HG02623 (cell line): ENCODE measurements at regions not wholly inside any gene's neighbourhood (a gene's known extent, or its start where the extent isn't known, plus 50 kb on each side); places are given as distances from the start of the nearest gene placed in this dataset.

Experiments used
- ATAC-seq: cut with Tn5 transposase; IDR thresholded peaks from one replicate; pipeline ENCODE4 v1.9.1; 2021; ENCODE audit warnings: moderate library complexity; ENCODE audit not compliant: unreplicated experiment

- no peak for ATAC-seq
Observed at GRCh38 chr2:15858466-15858865, 81.9 kb upstream of the MYCN start.

- no peak for ATAC-seq
Observed at GRCh38 chr2:15860051-15860663, 80.2 kb upstream of the MYCN start.

GRCh38 chr2:15860760-15861159, 79.6 kb upstream of the MYCN start:
- no peak for ATAC-seq

GRCh38 chr2:15861172-15861822, 79.1 kb upstream of the MYCN start:
- no peak for ATAC-seq

GRCh38 chr2:15861898-15862297, 78.5 kb upstream of the MYCN start:
- no peak for ATAC-seq

GRCh38 chr2:15863089-15863488, 77.3 kb upstream of the MYCN start:
- no peak for ATAC-seq

GRCh38 chr2:15863494-15864175, 76.7 kb upstream of the MYCN start:
- no peak for ATAC-seq

- ATAC-seq: no peak
Observed at GRCh38 chr2:15864176-15864769, 76.1 kb upstream of the MYCN start.

GRCh38 chr2:15865923-15866322, 74.4 kb upstream of the MYCN start:
- ATAC-seq: no peak

GRCh38 chr2:15866563-15867193, 73.7 kb upstream of the MYCN start:
- no peak for ATAC-seq

- ATAC-seq: no peak
Observed at GRCh38 chr2:15867194-15868171, 72.9 kb upstream of the MYCN start.

GRCh38 chr2:15868186-15868585, 72.2 kb upstream of the MYCN start:
- no peak for ATAC-seq

- ATAC-seq: no peak
Observed at GRCh38 chr2:15868704-15869103, 71.6 kb upstream of the MYCN start.

- ATAC-seq: no peak
Observed at GRCh38 chr2:15869396-15869795, 71.0 kb upstream of the MYCN start.

- no peak for ATAC-seq
Observed at GRCh38 chr2:15869871-15870270, 70.5 kb upstream of the MYCN start.

- ATAC-seq: no peak
Observed at GRCh38 chr2:15870565-15870964, 69.8 kb upstream of the MYCN start.

- no peak for ATAC-seq
Observed at GRCh38 chr2:15871239-15871783, 69.0 kb upstream of the MYCN start.

GRCh38 chr2:15872854-15873253, 67.5 kb upstream of the MYCN start:
- no peak for ATAC-seq

- no peak for ATAC-seq
Observed at GRCh38 chr2:15874321-15874720, 66.0 kb upstream of the MYCN start.
